Erythroblast (primary cell): ENCODE measurements at regions not wholly inside any gene's neighbourhood (a gene's known extent, or its start where the extent isn't known, plus 50 kb on each side); places are given as distances from the start of the nearest gene placed in this dataset.

Experiments
- GATA1 ChIP-seq: IDR thresholded peaks from 2 replicates; pipeline ENCODE4 v1.6.1; 2011; ENCODE audit warnings: low read depth, mild to moderate bottlenecking, control low read depth, low read length, moderate library complexity
- POLR2A ChIP-seq: IDR thresholded peaks from 2 replicates; pipeline ENCODE4 v1.6.1; 2011; ENCODE audit warnings: mild to moderate bottlenecking, low read length

- TF ChIP-seq POLR2A, result no peak
- no peak for TF ChIP-seq GATA1
Observed at GRCh38 chr5:35374584-35374983, 144.3 kb upstream of the PRLR start.
